HEK293 (cell line): ENCODE measurements at regions not wholly inside any gene's neighbourhood (a gene's known extent, or its start where the extent isn't known, plus 50 kb on each side); places are given as distances from the start of the nearest gene placed in this dataset.

Experiments used
- CTCF ChIA-PET: fragments of 350-600 bp; formaldehyde crosslinking; extraction: SDS; loops from one replicate; lab custom pipeline; 2021; ENCODE audit warnings: antibody characterized with exemption; lab: Yijun Ruan, JAX
- POLR2A ChIA-PET: fragments of 300-600 bp; formaldehyde crosslinking; extraction: SDS; loops from one replicate; lab custom pipeline; 2020; ENCODE audit warnings: antibody characterized with exemption, inconsistent platforms; lab: Yijun Ruan, JAX
- H3K27ac ChIP-seq: fragments of 200-500 bp; sonication (Bioruptor generic); 2 replicates; pipeline ENCODE4 v1.5.1; 2014; ENCODE audit warnings: low read depth, low read length, control low read depth, inconsistent platforms; ENCODE audit errors: extremely low read depth
- H3K36me3 ChIP-seq, 2 experiments: fragments of 200-500 bp in 1 of 2; sonication (Bioruptor generic) in 1 of 2; 1 replicate in 1 of 2; 2 replicates in 1 of 2; pipeline ENCODE4 v1.5.1; 2014 to 2017; ENCODE audit warnings: inconsistent platforms in 2 of 2, low read length in 2 of 2; ENCODE audit not compliant: control insufficient read depth in 2 of 2, insufficient read depth in 1 of 2
- H3K4me1 ChIP-seq: fragments of 200-500 bp; sonication (Bioruptor generic); 2 replicates; pipeline ENCODE4 v1.5.1; 2014; ENCODE audit warnings: mild to moderate bottlenecking, low read length, inconsistent platforms; ENCODE audit not compliant: control insufficient read depth, insufficient read depth
- H3K4me3 ChIP-seq: 2 replicates; pipeline ENCODE4 v1.5.1; 2011; ENCODE audit warnings: low read depth, mild to moderate bottlenecking, control low read depth, low read length, moderate library complexity
- H3K9me3 ChIP-seq: fragments of 200-500 bp; sonication (Bioruptor generic); 2 replicates; pipeline ENCODE4 v1.5.1; 2014; ENCODE audit warnings: low read depth, low read length, inconsistent platforms; ENCODE audit not compliant: control insufficient read depth, insufficient read depth
- BCL11B ChIP-seq: fragments of 450-650 bp; formaldehyde crosslinking; IDR thresholded peaks from 2 replicates; pipeline ENCODE4 v1.5.1; 2016; ENCODE audit warnings: low read depth, missing biosample characterization, missing genetic modification characterization
- GLI2 ChIP-seq: fragments of 450-650 bp; formaldehyde crosslinking; IDR thresholded peaks from 2 replicates; pipeline ENCODE4; 2017; ENCODE audit warnings: missing biosample characterization, missing genetic modification characterization, low read depth, borderline replicate concordance
- IKZF3 ChIP-seq: fragments of 450-650 bp; IDR thresholded peaks from 2 replicates; pipeline ENCODE4 v1.5.0; 2018; ENCODE audit warnings: missing biosample characterization, mild to moderate bottlenecking, missing genetic modification characterization, moderate library complexity
- KLF1 ChIP-seq: fragments of 450-650 bp; formaldehyde crosslinking; IDR thresholded peaks from 2 replicates; pipeline ENCODE4 v1.5.1; 2016; ENCODE audit warnings: missing biosample characterization, missing genetic modification characterization
- KLF10 ChIP-seq: fragments of 450-650 bp; IDR thresholded peaks from 2 replicates; pipeline ENCODE4 v1.5.1; 2018; ENCODE audit warnings: missing biosample characterization, mild to moderate bottlenecking, missing genetic modification characterization
- KLF16 ChIP-seq: fragments of 450-650 bp; formaldehyde crosslinking; IDR thresholded peaks from 2 replicates; pipeline ENCODE4 v1.5.1; 2017; ENCODE audit warnings: missing biosample characterization, missing genetic modification characterization
- MYNN ChIP-seq: fragments of 450-650 bp; formaldehyde crosslinking; IDR thresholded peaks from 2 replicates; pipeline ENCODE4 v1.5.1; 2016; ENCODE audit warnings: missing biosample characterization, missing genetic modification characterization, borderline replicate concordance
- MZF1 ChIP-seq: fragments of 450-650 bp; formaldehyde crosslinking; IDR thresholded peaks from 2 replicates; pipeline ENCODE4 v1.5.1; 2017; ENCODE audit warnings: missing biosample characterization, missing genetic modification characterization, borderline replicate concordance
- SP3 ChIP-seq: fragments of 450-650 bp; formaldehyde crosslinking; IDR thresholded peaks from 2 replicates; pipeline ENCODE4 v1.5.1; 2016; ENCODE audit warnings: missing biosample characterization, missing genetic modification characterization
- ZBTB48 ChIP-seq: fragments of 450-650 bp; formaldehyde crosslinking; IDR thresholded peaks from 2 replicates; pipeline ENCODE4 v1.5.1; 2016; ENCODE audit warnings: missing biosample characterization, missing genetic modification characterization
- ZBTB8A ChIP-seq: fragments of 450-650 bp; formaldehyde crosslinking; IDR thresholded peaks from 2 replicates; pipeline ENCODE4 v1.5.1; 2016; ENCODE audit warnings: missing biosample characterization, missing genetic modification characterization
- ZFP3 ChIP-seq: fragments of 450-650 bp; formaldehyde crosslinking; IDR thresholded peaks from 2 replicates; pipeline ENCODE4 v1.5.1; 2016; ENCODE audit warnings: low read depth, missing biosample characterization, missing genetic modification characterization
- ZFP41 ChIP-seq: fragments of 450-650 bp; formaldehyde crosslinking; IDR thresholded peaks from 2 replicates; pipeline ENCODE4 v1.5.1; 2016; ENCODE audit warnings: missing biosample characterization, missing genetic modification characterization, borderline replicate concordance
- ZNF132 ChIP-seq: fragments of 450-650 bp; formaldehyde crosslinking; IDR thresholded peaks from 2 replicates; pipeline ENCODE4 v1.5.1; 2017; ENCODE audit warnings: missing biosample characterization, missing genetic modification characterization, borderline replicate concordance
- ZNF157 ChIP-seq: fragments of 450-650 bp; formaldehyde crosslinking; IDR thresholded peaks from 2 replicates; pipeline ENCODE4 v1.5.1; 2016; ENCODE audit warnings: missing biosample characterization, missing genetic modification characterization
- ZNF426 ChIP-seq: fragments of 450-650 bp; formaldehyde crosslinking; IDR thresholded peaks from 2 replicates; pipeline ENCODE4 v1.5.1; 2017; ENCODE audit warnings: missing biosample characterization, missing genetic modification characterization, mild to moderate bottlenecking, inconsistent platforms, moderate library complexity
- ZNF560 ChIP-seq: fragments of 450-650 bp; formaldehyde crosslinking; IDR thresholded peaks from 2 replicates; pipeline ENCODE4 v1.5.1; 2017; ENCODE audit warnings: missing biosample characterization, missing genetic modification characterization, borderline replicate concordance
- ZNF571 ChIP-seq: fragments of 450-650 bp; formaldehyde crosslinking; IDR thresholded peaks from 2 replicates; pipeline ENCODE4 v1.5.0; 2017; ENCODE audit warnings: missing biosample characterization, missing genetic modification characterization
- ZNF596 ChIP-seq: fragments of 450-650 bp; IDR thresholded peaks from 2 replicates; pipeline ENCODE4 v1.5.0; 2018; ENCODE audit warnings: missing biosample characterization, mild to moderate bottlenecking, missing genetic modification characterization, moderate library complexity
- ZNF626 ChIP-seq: fragments of 450-650 bp; sonication (Bioruptor Pico); formaldehyde crosslinking; IDR thresholded peaks from 2 replicates; pipeline ENCODE4 v1.5.1; 2018; ENCODE audit warnings: missing biosample characterization, missing genetic modification characterization, inconsistent platforms
- ZNF837 ChIP-seq: fragments of 450-650 bp; formaldehyde crosslinking; IDR thresholded peaks from 2 replicates; pipeline ENCODE4 v1.5.1; 2016; ENCODE audit warnings: missing biosample characterization, missing genetic modification characterization
- ZSCAN30 ChIP-seq: fragments of 450-650 bp; IDR thresholded peaks from 2 replicates; pipeline ENCODE4 v1.5.1; 2018; ENCODE audit warnings: missing biosample characterization, mild to moderate bottlenecking, missing genetic modification characterization, moderate library complexity
- TF ChIP-seq, protein P1 (sequence below): fragments of 450-650 bp; formaldehyde crosslinking; IDR thresholded peaks from 2 replicates; pipeline ENCODE4 v1.5.1; 2017; ENCODE audit warnings: missing biosample characterization, missing genetic modification characterization
- TF ChIP-seq, protein P2 (sequence below): fragments of 450-650 bp; formaldehyde crosslinking; IDR thresholded peaks from 2 replicates; pipeline ENCODE4 v1.5.1; 2016; ENCODE audit warnings: missing biosample characterization, missing genetic modification characterization
- TF ChIP-seq, protein P3 (sequence below): fragments of 450-650 bp; formaldehyde crosslinking; IDR thresholded peaks from 2 replicates; pipeline ENCODE4; 2016; ENCODE audit warnings: missing biosample characterization, missing genetic modification characterization
- TF ChIP-seq, protein P4 (sequence below): fragments of 450-650 bp; formaldehyde crosslinking; IDR thresholded peaks from 2 replicates; pipeline ENCODE4 v1.5.1; 2016; ENCODE audit warnings: missing biosample characterization, missing genetic modification characterization
- TF ChIP-seq, protein P5 (sequence below): fragments of 450-650 bp; formaldehyde crosslinking; IDR thresholded peaks from 2 replicates; pipeline ENCODE4 v1.5.1; 2016; ENCODE audit warnings: missing biosample characterization, missing genetic modification characterization

DNA sequence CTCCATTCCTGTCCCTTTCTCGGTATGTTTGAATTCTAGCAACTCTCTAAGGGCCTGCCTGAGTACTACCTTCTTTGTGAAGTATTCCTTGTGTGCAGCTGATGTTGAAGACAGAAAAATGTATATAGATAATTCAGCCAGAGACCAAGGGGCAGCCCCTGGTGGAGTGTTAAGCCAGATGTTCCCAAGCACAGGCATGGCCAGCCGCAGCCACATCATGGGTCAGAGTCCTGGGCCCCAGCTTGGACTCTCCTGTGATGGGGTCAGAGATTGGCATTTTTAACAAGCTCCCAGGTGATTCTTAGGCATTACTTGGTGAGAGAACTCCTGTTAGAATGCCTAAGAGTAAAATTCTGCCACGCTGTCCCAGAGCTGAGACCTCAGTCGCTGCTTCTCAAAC is 100.8 kb downstream of the IRF8 start:
- TF ChIP-seq, protein P1, sequence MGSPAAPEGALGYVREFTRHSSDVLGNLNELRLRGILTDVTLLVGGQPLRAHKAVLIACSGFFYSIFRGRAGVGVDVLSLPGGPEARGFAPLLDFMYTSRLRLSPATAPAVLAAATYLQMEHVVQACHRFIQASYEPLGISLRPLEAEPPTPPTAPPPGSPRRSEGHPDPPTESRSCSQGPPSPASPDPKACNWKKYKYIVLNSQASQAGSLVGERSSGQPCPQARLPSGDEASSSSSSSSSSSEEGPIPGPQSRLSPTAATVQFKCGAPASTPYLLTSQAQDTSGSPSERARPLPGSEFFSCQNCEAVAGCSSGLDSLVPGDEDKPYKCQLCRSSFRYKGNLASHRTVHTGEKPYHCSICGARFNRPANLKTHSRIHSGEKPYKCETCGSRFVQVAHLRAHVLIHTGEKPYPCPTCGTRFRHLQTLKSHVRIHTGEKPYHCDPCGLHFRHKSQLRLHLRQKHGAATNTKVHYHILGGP = no peak
- TF ChIP-seq, protein P2, sequence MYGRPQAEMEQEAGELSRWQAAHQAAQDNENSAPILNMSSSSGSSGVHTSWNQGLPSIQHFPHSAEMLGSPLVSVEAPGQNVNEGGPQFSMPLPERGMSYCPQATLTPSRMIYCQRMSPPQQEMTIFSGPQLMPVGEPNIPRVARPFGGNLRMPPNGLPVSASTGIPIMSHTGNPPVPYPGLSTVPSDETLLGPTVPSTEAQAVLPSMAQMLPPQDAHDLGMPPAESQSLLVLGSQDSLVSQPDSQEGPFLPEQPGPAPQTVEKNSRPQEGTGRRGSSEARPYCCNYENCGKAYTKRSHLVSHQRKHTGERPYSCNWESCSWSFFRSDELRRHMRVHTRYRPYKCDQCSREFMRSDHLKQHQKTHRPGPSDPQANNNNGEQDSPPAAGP (tag by site-specific recombination) = no peak
- no peak for TF ChIP-seq KLF10
- no peak for TF ChIP-seq KLF16 (tag by site-specific recombination)
- TF ChIP-seq IKZF3 (tag by site-specific recombination) = no peak
- no peak for TF ChIP-seq MYNN (tag by site-specific recombination)
- TF ChIP-seq, protein P3, sequence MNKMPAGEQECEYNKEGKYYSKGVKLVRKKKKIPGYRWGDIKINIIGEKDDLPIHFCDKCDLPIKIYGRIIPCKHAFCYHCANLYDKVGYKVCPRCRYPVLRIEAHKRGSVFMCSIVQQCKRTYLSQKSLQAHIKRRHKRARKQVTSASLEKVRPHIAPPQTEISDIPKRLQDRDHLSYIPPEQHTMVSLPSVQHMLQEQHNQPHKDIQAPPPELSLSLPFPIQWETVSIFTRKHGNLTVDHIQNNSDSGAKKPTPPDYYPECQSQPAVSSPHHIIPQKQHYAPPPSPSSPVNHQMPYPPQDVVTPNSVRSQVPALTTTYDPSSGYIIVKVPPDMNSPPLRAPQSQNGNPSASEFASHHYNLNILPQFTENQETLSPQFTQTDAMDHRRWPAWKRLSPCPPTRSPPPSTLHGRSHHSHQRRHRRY (tag by site-specific recombination) = no peak
- no peak for TF ChIP-seq ZFP3 (tag by site-specific recombination)
- Histone ChIP-seq H3K4me1 (no peaks in the 10 kb centered on the region), H3K4me3 (no peak overlapping the region), H3K27ac (no peak overlapping the region), H3K36me3 (no peaks in the 10 kb centered on the region), H3K9me3 (no peaks in the 10 kb centered on the region)
- CTCF ChIA-PET = interaction anchor here (1.3 to 16.0 kb wide), 2 partner anchors 14 to 179 kb away, joined by 4 to 292 read pairs; no protein-coding TSS in a partner anchor
- POLR2A ChIA-PET = no interaction called here

DNA sequence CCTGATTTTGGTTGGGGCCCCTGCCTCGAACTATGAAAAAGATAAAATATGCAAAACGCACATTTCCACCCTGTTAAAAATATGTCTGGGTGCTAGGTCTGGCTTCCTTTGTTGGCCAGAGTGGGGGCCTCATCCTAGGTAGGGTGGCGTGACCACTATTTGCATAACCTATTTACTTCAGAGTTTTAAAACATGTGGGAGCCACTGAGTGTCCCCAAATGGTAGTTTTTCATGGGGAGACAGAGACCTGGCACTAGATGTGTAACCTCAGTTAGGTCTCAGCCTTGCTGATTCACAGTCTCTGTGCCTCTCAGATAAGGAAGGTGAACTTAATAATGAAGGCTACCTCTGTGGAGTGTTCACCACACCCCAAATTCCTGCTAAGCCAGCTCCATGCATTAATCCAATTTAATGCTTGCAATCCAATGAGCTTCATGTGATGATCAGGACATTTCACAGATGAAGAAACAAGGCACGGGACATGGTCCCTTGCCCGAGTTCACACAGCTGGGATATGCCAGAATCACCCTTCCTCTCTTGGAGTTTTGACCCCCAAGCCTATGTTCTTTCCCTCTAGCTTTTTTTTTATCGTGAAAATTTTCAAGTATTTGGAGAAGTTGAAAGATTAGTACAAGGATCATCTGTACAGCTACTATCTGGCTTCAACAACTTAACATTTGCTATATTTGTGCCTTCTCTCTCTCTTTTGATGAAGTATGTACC is 103.4 kb downstream of the IRF8 start:
- TF ChIP-seq ZNF626 (tag by site-specific recombination) = no peak
- TF ChIP-seq KLF1 (tag by site-specific recombination) = no peak
- TF ChIP-seq ZSCAN30 (tag by site-specific recombination) = no peak
- TF ChIP-seq GLI2 (tag by site-specific recombination) = no peak
- no peak for TF ChIP-seq BCL11B (tag by site-specific recombination)
- TF ChIP-seq, protein P4, sequence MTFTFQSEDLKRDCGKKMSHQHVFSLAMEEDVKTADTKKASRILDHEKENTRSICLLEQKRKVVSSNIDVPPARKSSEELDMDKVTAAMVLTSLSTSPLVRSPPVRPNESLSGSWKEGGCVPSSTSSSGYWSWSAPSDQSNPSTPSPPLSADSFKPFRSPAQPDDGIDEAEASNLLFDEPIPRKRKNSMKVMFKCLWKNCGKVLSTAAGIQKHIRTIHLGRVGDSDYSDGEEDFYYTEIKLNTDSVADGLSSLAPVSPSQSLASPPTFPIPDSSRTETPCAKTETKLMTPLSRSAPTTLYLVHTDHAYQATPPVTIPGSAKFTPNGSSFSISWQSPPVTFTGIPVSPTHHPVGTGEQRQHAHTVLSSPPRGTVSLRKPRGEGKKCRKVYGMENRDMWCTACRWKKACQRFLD (tag by site-specific recombination) = no peak
- TF ChIP-seq ZNF132 (tag by site-specific recombination) = no peak
- TF ChIP-seq, protein P5, sequence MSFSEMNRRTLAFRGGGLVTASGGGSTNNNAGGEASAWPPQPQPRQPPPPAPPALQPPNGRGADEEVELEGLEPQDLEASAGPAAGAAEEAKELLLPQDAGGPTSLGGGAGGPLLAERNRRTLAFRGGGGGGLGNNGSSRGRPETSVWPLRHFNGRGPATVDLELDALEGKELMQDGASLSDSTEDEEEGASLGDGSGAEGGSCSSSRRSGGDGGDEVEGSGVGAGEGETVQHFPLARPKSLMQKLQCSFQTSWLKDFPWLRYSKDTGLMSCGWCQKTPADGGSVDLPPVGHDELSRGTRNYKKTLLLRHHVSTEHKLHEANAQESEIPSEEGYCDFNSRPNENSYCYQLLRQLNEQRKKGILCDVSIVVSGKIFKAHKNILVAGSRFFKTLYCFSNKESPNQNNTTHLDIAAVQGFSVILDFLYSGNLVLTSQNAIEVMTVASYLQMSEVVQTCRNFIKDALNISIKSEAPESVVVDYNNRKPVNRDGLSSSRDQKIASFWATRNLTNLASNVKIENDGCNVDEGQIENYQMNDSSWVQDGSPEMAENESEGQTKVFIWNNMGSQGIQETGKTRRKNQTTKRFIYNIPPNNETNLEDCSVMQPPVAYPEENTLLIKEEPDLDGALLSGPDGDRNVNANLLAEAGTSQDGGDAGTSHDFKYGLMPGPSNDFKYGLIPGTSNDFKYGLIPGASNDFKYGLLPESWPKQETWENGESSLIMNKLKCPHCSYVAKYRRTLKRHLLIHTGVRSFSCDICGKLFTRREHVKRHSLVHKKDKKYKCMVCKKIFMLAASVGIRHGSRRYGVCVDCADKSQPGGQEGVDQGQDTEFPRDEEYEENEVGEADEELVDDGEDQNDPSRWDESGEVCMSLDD (tag by site-specific recombination) = no peak
- TF ChIP-seq ZNF426 (tag by site-specific recombination) = no peak
- no peak for TF ChIP-seq ZBTB8A
- TF ChIP-seq SP3 (tag by site-specific recombination) = no peak
- TF ChIP-seq ZBTB48 = no peak
- TF ChIP-seq KLF10 = no peak
- no peak for TF ChIP-seq ZNF560
- TF ChIP-seq ZFP41 (tag by site-specific recombination) = no peak
- TF ChIP-seq ZNF596 (tag by site-specific recombination) = no peak
- no peak for TF ChIP-seq ZNF837 (tag by site-specific recombination)
- TF ChIP-seq ZNF157 = no peak
- no peak for TF ChIP-seq MZF1 (tag by site-specific recombination)
- no peak for TF ChIP-seq ZNF571
- POLR2A ChIA-PET = no interaction called here

More for the DNA sequence above, 103.4 kb downstream of the IRF8 start:
- Histone ChIP-seq H3K4me3 (no peak overlapping the region), H3K36me3 (no peaks in the 10 kb centered on the region), H3K4me1 (no peaks in the 10 kb centered on the region), H3K27ac (no peak overlapping the region), H3K9me3 (no peaks in the 10 kb centered on the region)
- CTCF ChIA-PET = interaction anchor here (0.8 to 1.8 kb wide), 2 partner anchors 10 to 183 kb away, joined by 3 to 5 read pairs; no protein-coding TSS in a partner anchor
